ENCODE measurements at regions not wholly inside any gene's neighbourhood (a gene's known extent, or its start where the extent isn't known, plus 50 kb on each side); places are given as distances from the start of the nearest gene placed in this dataset.

DNA sequence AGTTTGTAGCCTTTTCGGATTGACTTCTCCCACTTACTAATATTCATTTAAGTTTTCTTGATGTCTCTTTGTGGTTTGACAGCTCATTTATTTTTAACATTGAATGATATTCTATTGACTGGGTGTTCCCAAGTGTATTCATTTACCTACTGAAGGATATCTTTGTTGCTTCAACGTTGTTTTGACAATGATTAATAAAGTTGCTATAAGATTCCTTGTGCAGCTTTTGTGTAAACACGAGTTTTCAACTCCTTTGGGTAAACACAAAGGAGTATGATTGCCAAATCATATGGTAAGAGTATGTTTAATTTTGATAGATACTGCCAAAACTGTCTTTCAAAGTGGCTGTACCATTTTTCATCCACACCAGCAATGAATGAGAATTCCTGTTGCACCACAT lies 1200.9 kb downstream of the DSC3 start:
- no peak overlapping the region for H2AK5ac ChIP-seq (ENCODE audit: low read depth, low read length)
- no peaks in the 10 kb centered on the region for H3K23me2 ChIP-seq (ENCODE audit: low read depth, low read length)
- DNase-seq (ENCODE audit: low read depth in 1 of 2, low spot score in 2 of 2) (no peak), FAIRE-seq (no peak)
- no peak overlapping the region for H2BK15ac ChIP-seq (ENCODE audit: low read length)
- no peak overlapping the region for H4K8ac ChIP-seq (ENCODE audit: extremely low read depth, insufficient read depth, low read length)
- no peak overlapping the region for H3K56ac ChIP-seq (replicated peaks; ENCODE audit: insufficient read length, low read depth, low read length)
- peaks cover 0 to 2% of the 10 kb centered on the region in 2 experiments; a peak in 1 of 4 replicates for H3K9me3 ChIP-seq (ENCODE audit: insufficient read depth in 2 of 2, low read depth in 1 of 2, low read length in 1 of 2)
- 81% methylated on average over 3 of the region's 3 CpGs; no CpG with 5 or more reads in 1 of the 2 experiments for WGBS, 2 experiments (ENCODE audit: extremely low coverage in 1 of 2, insufficient coverage in 1 of 2, insufficient read length in 1 of 2, insufficient replicate concordance in 2 of 2, low coverage in 1 of 2, low lambda C conversion rate in 2 of 2, missing lambda C conversion rate in 1 of 2)
- H2BK12ac ChIP-seq (ENCODE audit: low read depth, low read length), result no peak overlapping the region
- H4K5ac ChIP-seq (ENCODE audit: insufficient read length, low read depth, low read length), result no peak overlapping the region
- H3K79me2 ChIP-seq (ENCODE audit: control insufficient read depth in 1 of 2, insufficient read depth in 2 of 2, low read length in 2 of 2), result no peaks in the 10 kb centered on the region
- no peaks in the 10 kb centered on the region for H3K79me1 ChIP-seq (ENCODE audit: low read depth, low read length)
- no peak overlapping the region for H3K4me3 ChIP-seq (ENCODE audit: extremely low read depth in 1 of 4, insufficient read depth in 2 of 4, low read depth in 3 of 4, low read length in 4 of 4)
- H3K23ac ChIP-seq (ENCODE audit: insufficient read length), result no peak overlapping the region
- no peak overlapping the region for H3K4ac ChIP-seq (replicated peaks; ENCODE audit: insufficient read length, low read depth, low read length)
- no peaks in the 10 kb centered on the region for H4K20me1 ChIP-seq (replicated peaks in 1 of 2; ENCODE audit: control insufficient read depth in 1 of 2, insufficient read depth in 2 of 2, low read length in 2 of 2)
- H2AFZ ChIP-seq (ENCODE audit: low read length), result no peak overlapping the region
- no peak overlapping the region for H2BK20ac ChIP-seq (ENCODE audit: low read length)
- ChIA-PET POLR2A (ENCODE audit: partially characterized antibody) (no interaction called here), CTCF (ENCODE audit: partially characterized antibody) (no interaction called here)
- no peak overlapping the region for H2BK5ac ChIP-seq (ENCODE audit: low read depth, low read length)
- H3K9ac ChIP-seq (replicated peaks in 1 of 4; ENCODE audit: extremely low read depth in 1 of 4, low read depth in 3 of 4, low read length in 3 of 4), result no peak overlapping the region
- H3K4me1 ChIP-seq (replicated peaks in 1 of 4; ENCODE audit: control insufficient read depth in 3 of 4, insufficient read depth in 4 of 4, low read length in 3 of 4), result no peaks in the 10 kb centered on the region
- H2BK120ac ChIP-seq (replicated peaks; ENCODE audit: low read depth, low read length), result no peak overlapping the region
- H4K91ac ChIP-seq (replicated peaks; ENCODE audit: insufficient read length, low read length), result no peak overlapping the region
- H3K27me3 ChIP-seq (replicated peaks in 1 of 4; ENCODE audit: control insufficient read depth in 3 of 4, extremely low read depth in 1 of 4, insufficient read depth in 3 of 4, low read length in 3 of 4), result no peaks in the 10 kb centered on the region
- H3K18ac ChIP-seq (ENCODE audit: extremely low read depth, low read length), result no peak overlapping the region
- no peak overlapping the region for H3K4me2 ChIP-seq (ENCODE audit: insufficient read depth in 1 of 2, low read depth in 2 of 2, low read length in 2 of 2)
- no peak overlapping the region for H3K14ac ChIP-seq (ENCODE audit: insufficient read length)
- H3K27ac ChIP-seq (ENCODE audit: low read depth, low read length), result no peak overlapping the region
- no peaks in the 10 kb centered on the region for H3K36me3 ChIP-seq (ENCODE audit: control insufficient read depth in 2 of 4, insufficient read depth in 4 of 4, low read length in 3 of 4)
- TF ChIP-seq JUN (IDR thresholded peaks at IDR 0.05; ENCODE audit: low read depth, low read length), result no peak
- no peak for TF ChIP-seq SAP30 (IDR thresholded peaks at IDR 0.05; ENCODE audit: insufficient read depth, insufficient replicate concordance, low read length)
- no peak for TF ChIP-seq CBX5 (IDR thresholded peaks at IDR 0.05; ENCODE audit: low read depth, low read length)
- TF ChIP-seq, protein P1, sequence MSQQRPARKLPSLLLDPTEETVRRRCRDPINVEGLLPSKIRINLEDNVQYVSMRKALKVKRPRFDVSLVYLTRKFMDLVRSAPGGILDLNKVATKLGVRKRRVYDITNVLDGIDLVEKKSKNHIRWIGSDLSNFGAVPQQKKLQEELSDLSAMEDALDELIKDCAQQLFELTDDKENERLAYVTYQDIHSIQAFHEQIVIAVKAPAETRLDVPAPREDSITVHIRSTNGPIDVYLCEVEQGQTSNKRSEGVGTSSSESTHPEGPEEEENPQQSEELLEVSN (IDR thresholded peaks at IDR 0.05), result no peak
- TF ChIP-seq, protein P2, sequence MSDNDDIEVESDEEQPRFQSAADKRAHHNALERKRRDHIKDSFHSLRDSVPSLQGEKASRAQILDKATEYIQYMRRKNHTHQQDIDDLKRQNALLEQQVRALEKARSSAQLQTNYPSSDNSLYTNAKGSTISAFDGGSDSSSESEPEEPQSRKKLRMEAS (IDR thresholded peaks at IDR 0.05), result no peak
- TF ChIP-seq POLR2A (IDR thresholded peaks at IDR 0.05; ENCODE audit: control extremely low read depth in 1 of 2, low read depth in 2 of 2, low read length in 2 of 2), result no peak
- TF ChIP-seq TCF12 (IDR thresholded peaks at IDR 0.05; ENCODE audit: low read depth, low read length), result no peak
- no peak for TF ChIP-seq NRF1 (IDR thresholded peaks at IDR 0.05; ENCODE audit: low read depth, low read length)
- TF ChIP-seq EZH2 (IDR thresholded peaks at IDR 0.05; ENCODE audit: low read depth, low read length, severe bottlenecking), result no peak
- TF ChIP-seq ASH2L (IDR thresholded peaks at IDR 0.05; ENCODE audit: low read length), result no peak
- no peak for TF ChIP-seq BRCA1 (IDR thresholded peaks at IDR 0.05; ENCODE audit: low read depth, low read length)
- no peak for TF ChIP-seq BCL11A (IDR thresholded peaks at IDR 0.05; ENCODE audit: low read depth in 2 of 2, low read length in 2 of 2)
- no peak for TF ChIP-seq CEBPB (IDR thresholded peaks at IDR 0.05; ENCODE audit: low read depth, low read length)
- no peak for TF ChIP-seq SUZ12 (IDR thresholded peaks at IDR 0.05; ENCODE audit: low read length)
- TF ChIP-seq BACH1 (IDR thresholded peaks at IDR 0.05; ENCODE audit: low read length), result no peak
- no peak for TF ChIP-seq SIN3A (conservative IDR thresholded peaks at IDR 0.05 in 1 of 2, IDR thresholded peaks at IDR 0.05 in 1 of 2; ENCODE audit: low read depth in 1 of 2, low read length in 2 of 2)
